ENCODE measurements at regions not wholly inside any gene's neighbourhood (a gene's known extent, or its start where the extent isn't known, plus 50 kb on each side); places are given as distances from the start of the nearest gene placed in this dataset.

- TF ChIP-seq ZSCAN4 (tag by site-specific recombination; IDR thresholded peaks at IDR 0.05) (no peak), MEIS1 (CRISPR knock-in tag; IDR thresholded peaks at IDR 0.05; ENCODE audit: borderline replicate concordance) (no peak), ZNF302 (tag by site-specific recombination; IDR thresholded peaks at IDR 0.05; ENCODE audit: low read depth) (no peak), IKZF3 (tag by site-specific recombination; IDR thresholded peaks at IDR 0.05) (no peak), ZSCAN30 (tag by site-specific recombination; IDR thresholded peaks at IDR 0.05) (no peak), ZNF350 (tag by site-specific recombination; IDR thresholded peaks at IDR 0.05) (no peak), KLF8 (tag by site-specific recombination; IDR thresholded peaks at IDR 0.05) (no peak), ZNF776 (tag by site-specific recombination; IDR thresholded peaks at IDR 0.05; ENCODE audit: borderline replicate concordance) (no peak), ZNF416 (tag by site-specific recombination; IDR thresholded peaks at IDR 0.05) (no peak), ZNF10 (tag by site-specific recombination; IDR thresholded peaks at IDR 0.05) (no peak), KLF9 (tag by site-specific recombination; IDR thresholded peaks at IDR 0.05; ENCODE audit: low read depth) (no peak)
- TF ChIP-seq, protein P1, sequence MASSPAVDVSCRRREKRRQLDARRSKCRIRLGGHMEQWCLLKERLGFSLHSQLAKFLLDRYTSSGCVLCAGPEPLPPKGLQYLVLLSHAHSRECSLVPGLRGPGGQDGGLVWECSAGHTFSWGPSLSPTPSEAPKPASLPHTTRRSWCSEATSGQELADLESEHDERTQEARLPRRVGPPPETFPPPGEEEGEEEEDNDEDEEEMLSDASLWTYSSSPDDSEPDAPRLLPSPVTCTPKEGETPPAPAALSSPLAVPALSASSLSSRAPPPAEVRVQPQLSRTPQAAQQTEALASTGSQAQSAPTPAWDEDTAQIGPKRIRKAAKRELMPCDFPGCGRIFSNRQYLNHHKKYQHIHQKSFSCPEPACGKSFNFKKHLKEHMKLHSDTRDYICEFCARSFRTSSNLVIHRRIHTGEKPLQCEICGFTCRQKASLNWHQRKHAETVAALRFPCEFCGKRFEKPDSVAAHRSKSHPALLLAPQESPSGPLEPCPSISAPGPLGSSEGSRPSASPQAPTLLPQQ (tag by site-specific recombination; IDR thresholded peaks at IDR 0.05): no peak
Observed at GRCh38 chr2:122886479-122887145, 1131.2 kb downstream of the TSN start (continued).

DNA sequence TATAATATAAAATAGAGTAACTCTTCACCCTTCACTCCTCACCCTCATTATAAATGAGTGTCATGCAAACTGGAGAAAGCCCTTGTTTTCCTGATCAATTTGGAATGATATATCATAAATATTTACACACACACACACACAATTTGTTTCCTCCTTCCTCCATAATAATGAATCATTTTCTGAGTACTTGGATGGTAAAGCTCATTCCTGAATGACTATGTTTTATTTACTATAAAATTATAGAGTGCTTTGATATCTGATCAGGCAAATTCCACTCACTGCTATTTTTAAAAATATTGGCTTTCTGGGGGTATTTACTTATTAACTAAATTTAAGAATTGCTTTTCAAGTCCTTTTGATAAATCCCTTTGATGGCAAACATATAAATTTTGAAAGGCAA lies 1125.5 kb upstream of the CNTNAP5 start:
- no peaks in the 10 kb centered on the region for H3K4me1 ChIP-seq (ENCODE audit: control insufficient read depth, insufficient read depth, low read length)
- H3K9me3 ChIP-seq (ENCODE audit: control insufficient read depth, insufficient read depth, low read depth, low read length): no peaks in the 10 kb centered on the region
- H3K36me3 ChIP-seq (ENCODE audit: control insufficient read depth in 2 of 2, insufficient read depth in 1 of 2, low read length in 2 of 2): no peaks in the 10 kb centered on the region
- ChIA-PET CTCF (no interaction called here), POLR2A (no interaction called here)
- no peak overlapping the region for H3K4me3 ChIP-seq (ENCODE audit: low read depth, low read length)
- H3K27ac ChIP-seq (ENCODE audit: extremely low read depth, low read depth, low read length): no peak overlapping the region
- TF ChIP-seq ZNF449 (tag by site-specific recombination; IDR thresholded peaks at IDR 0.05) (no peak), ZNF660 (tag by site-specific recombination; IDR thresholded peaks at IDR 0.05) (no peak), ZNF26 (tag by site-specific recombination; IDR thresholded peaks at IDR 0.05) (no peak), ZNF433 (tag by site-specific recombination; IDR thresholded peaks at IDR 0.05; ENCODE audit: low read depth) (no peak), ZNF274 (IDR thresholded peaks at IDR 0.05; ENCODE audit: low read length) (no peak), ZNF274 (tag by site-specific recombination; IDR thresholded peaks at IDR 0.05; ENCODE audit: borderline replicate concordance) (no peak), ZNF658 (tag by site-specific recombination; IDR thresholded peaks at IDR 0.05) (no peak), ZBTB26 (tag by site-specific recombination; optimal IDR thresholded peaks at IDR 0.05) (no peak), ZNF280D (tag by site-specific recombination; IDR thresholded peaks at IDR 0.05) (no peak), ZBTB1 (tag by site-specific recombination; IDR thresholded peaks at IDR 0.05) (no peak)
- TF ChIP-seq, protein P2, sequence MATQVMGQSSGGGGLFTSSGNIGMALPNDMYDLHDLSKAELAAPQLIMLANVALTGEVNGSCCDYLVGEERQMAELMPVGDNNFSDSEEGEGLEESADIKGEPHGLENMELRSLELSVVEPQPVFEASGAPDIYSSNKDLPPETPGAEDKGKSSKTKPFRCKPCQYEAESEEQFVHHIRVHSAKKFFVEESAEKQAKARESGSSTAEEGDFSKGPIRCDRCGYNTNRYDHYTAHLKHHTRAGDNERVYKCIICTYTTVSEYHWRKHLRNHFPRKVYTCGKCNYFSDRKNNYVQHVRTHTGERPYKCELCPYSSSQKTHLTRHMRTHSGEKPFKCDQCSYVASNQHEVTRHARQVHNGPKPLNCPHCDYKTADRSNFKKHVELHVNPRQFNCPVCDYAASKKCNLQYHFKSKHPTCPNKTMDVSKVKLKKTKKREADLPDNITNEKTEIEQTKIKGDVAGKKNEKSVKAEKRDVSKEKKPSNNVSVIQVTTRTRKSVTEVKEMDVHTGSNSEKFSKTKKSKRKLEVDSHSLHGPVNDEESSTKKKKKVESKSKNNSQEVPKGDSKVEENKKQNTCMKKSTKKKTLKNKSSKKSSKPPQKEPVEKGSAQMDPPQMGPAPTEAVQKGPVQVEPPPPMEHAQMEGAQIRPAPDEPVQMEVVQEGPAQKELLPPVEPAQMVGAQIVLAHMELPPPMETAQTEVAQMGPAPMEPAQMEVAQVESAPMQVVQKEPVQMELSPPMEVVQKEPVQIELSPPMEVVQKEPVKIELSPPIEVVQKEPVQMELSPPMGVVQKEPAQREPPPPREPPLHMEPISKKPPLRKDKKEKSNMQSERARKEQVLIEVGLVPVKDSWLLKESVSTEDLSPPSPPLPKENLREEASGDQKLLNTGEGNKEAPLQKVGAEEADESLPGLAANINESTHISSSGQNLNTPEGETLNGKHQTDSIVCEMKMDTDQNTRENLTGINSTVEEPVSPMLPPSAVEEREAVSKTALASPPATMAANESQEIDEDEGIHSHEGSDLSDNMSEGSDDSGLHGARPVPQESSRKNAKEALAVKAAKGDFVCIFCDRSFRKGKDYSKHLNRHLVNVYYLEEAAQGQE (tag by site-specific recombination; IDR thresholded peaks at IDR 0.05): no peak
